Heart right ventricle (tissue), 16 donors: ENCODE measurements at regions not wholly inside any gene's neighbourhood (a gene's known extent, or its start where the extent isn't known, plus 50 kb on each side); places are given as distances from the start of the nearest gene placed in this dataset.
A peak's percentile ranks its signal among the peaks of the same experiment; 100 is the strongest.

Experiments
- ATAC-seq, 8 donors: fragments of 200-7000 bp; cut with Tn5 transposase; one replicate each; pipeline ENCODE4 v1.9.1; 2020; ENCODE audit warnings: mild to moderate bottlenecking in 8 of 8, moderate library complexity in 8 of 8, moderate number of reproducible peaks in 1 of 8
- DNase-seq, 2 donors: peaks; one replicate each; pipeline ENCODE4 v3.0.0-alpha.2; 2020
- H3K27ac ChIP-seq, 10 donors: fragments of 200-600 bp; sonication (generic) in 2 of 10; one replicate each; pipeline versions ENCODE4 v1.5.0 to v1.8.0; 2020 to 2022; ENCODE audit warnings: mild to moderate bottlenecking in 3 of 10
- H3K27me3 ChIP-seq, 7 donors: fragments of 200-600 bp; one replicate each; pipeline ENCODE4 v1.8.0; 2021 to 2022; ENCODE audit warnings: mild to moderate bottlenecking in 2 of 7
- H3K36me3 ChIP-seq, 9 donors: fragments of 200-600 bp; sonication (generic) in 1 of 9; one replicate each; pipeline versions ENCODE4 v1.5.0 to v1.8.0; 2020 to 2022; ENCODE audit warnings: mild to moderate bottlenecking in 2 of 9
- H3K4me1 ChIP-seq, 9 donors: fragments of 200-600 bp; sonication (generic) in 1 of 9; one replicate each; pipeline versions ENCODE4 v1.5.0 to v1.8.0; 2020 to 2022; ENCODE audit warnings: mild to moderate bottlenecking in 4 of 9
- H3K4me3 ChIP-seq, 10 donors: fragments of 200-600 bp; sonication (generic) in 2 of 10; one replicate each; pipeline versions ENCODE4 v1.5.0 to v1.8.0; 2020 to 2022; ENCODE audit warnings: mild to moderate bottlenecking in 7 of 10, moderate library complexity in 2 of 10
- H3K9me3 ChIP-seq, 11 donors: fragments of 200-600 bp in 10 of 11; sonication (generic) in 2 of 11; one replicate each; pipeline versions ENCODE4 v1.5.0 to v1.8.0; 2013 to 2022; ENCODE audit warnings: mild to moderate bottlenecking in 2 of 11, control low read depth in 1 of 11, moderate library complexity in 1 of 11
- WGBS, 2 donors: extraction: QIAGEN DNeasy Blood & Tissue Kit; methylation state at CpG; one replicate each; pipeline ENCODE4 v1.1.7; 2013; ENCODE audit warnings: inconsistent platforms in 1 of 2; 5-methylcytosine and 5-hydroxymethylcytosine counted together
- intact Hi-C, 10 donors: fragments of 100-400 bp; cut with DNase I; formaldehyde crosslinking; loops; one replicate each; pipeline versions ENCODE4 v1.11.1 to v1.14.2; 2022
- TF ChIP-seq, protein P1 (sequence below), 9 donors: fragments of 200-600 bp; sonication (generic) in 2 of 9; IDR thresholded peaks; one replicate each; pipeline versions ENCODE4 v1.5.0 to v1.8.0; 2021 to 2022; ENCODE audit warnings: antibody characterized with exemption in 9 of 9, mild to moderate bottlenecking in 5 of 9, moderate library complexity in 1 of 9
- donor health status: Arrhythmogenic right ventricular cardiomyopathy.
- donor health status: ischemic (EF 13 %, LVEDD 7.1; RV severe dilation, severe dysfunction).
- donor health status: healthy with polysubstance abuse.
- donor health status: DM: no; HTN: yes; CAD: no.
- donor health status: DM: no; HTN: no; CAD: no.
- donor health status: ischemic (EF 25% LVEDD 6.9; RV normal size, moderate dysfunction).
- donor health status: ischemic (EF 25% LVEDD 5.7; RV mildly dilated, moderate dysfunction).
- donor health status: healthy.
- donor health status: DM: yes; HTN: yes; CAD: no.
- donor health status: Ischemic cardiomyopathy.
- donor health status: ischemic (EF 35%, LVEDD 5.7; RV mildly dilated, moderate dysfunction).
- donor health status: nonischemic (EF 11% LVEDD 7.7; RV severe dilation, severe dysfunction).
- donor health status: DM: yes; HTN: yes; CAD: no.
- donor health status: PGD.
- donor health status: ischemic (EF 29% LVEDD 5.4; RV normal size, mild dysfunction).
- donor health status: nonischemic (EF 23%, LVEDD 6.1; RV moderate dilation, normal function).

DNA sequence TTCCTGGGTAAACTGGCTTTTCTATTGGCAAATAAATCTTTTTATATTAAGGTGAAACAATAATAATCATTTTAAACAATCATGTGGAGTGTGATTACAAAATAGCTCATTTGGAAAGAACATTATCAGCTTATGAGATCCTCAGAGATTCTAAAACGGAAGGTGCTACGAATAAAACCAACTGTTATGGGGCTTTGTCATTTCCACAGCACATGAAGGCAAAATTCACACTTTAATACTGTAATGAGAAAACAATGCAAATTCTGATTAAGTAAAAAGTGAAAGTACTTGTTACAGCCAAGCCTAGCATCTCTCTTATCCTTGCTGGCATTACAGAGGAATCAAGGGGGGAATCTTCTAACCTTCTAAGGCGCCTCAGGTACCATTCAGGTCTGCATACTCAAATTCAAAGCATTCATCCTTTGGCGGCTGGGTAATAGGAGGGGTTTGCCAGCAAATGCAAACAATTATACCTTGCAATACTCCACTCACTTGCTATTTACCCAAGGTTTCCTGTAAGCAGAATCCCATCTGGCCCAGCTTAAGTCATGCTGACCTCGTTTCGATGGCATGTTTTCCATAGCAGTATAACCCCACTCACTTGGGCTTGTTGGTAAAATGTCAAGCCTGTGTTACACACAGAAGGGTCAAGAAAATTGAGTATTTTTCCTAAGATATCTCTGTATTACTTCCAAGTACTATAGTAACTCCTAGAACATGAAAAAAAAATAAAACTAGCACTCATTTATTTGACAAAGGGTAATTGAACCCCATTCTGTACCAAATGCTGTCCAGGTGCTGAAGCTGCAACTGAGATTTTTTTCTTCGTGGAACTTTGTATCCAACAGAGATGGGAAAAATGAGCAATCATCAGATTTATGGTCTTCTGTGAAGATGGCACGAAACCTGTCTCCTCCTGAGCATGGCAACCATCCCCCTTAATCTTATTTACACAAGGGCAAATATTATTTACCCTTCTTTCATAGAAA lies 183.7 kb upstream of the LMCD1 start:
- Histone ChIP-seq H3K4me3 (no peak overlapping the region), H3K27me3 (no peaks in the 10 kb centered on the region), H3K9me3 (no peaks in the 10 kb centered on the region), H3K27ac (no peak overlapping the region), H3K4me1 (peaks cover 0 to 4% (median 0%) of the 10 kb centered on the region in 9 donors), H3K36me3 (no peaks in the 10 kb centered on the region)
- WGBS, 2 donors: 78 to 81% methylated on average over 8 of the region's 8 CpGs
- no peak for DNase-seq
- intact Hi-C loops: no loop called here
- ATAC-seq: no peak
- TF ChIP-seq, protein P1, sequence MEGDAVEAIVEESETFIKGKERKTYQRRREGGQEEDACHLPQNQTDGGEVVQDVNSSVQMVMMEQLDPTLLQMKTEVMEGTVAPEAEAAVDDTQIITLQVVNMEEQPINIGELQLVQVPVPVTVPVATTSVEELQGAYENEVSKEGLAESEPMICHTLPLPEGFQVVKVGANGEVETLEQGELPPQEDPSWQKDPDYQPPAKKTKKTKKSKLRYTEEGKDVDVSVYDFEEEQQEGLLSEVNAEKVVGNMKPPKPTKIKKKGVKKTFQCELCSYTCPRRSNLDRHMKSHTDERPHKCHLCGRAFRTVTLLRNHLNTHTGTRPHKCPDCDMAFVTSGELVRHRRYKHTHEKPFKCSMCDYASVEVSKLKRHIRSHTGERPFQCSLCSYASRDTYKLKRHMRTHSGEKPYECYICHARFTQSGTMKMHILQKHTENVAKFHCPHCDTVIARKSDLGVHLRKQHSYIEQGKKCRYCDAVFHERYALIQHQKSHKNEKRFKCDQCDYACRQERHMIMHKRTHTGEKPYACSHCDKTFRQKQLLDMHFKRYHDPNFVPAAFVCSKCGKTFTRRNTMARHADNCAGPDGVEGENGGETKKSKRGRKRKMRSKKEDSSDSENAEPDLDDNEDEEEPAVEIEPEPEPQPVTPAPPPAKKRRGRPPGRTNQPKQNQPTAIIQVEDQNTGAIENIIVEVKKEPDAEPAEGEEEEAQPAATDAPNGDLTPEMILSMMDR (IDR thresholded peaks at IDR 0.05): no peak

DNA sequence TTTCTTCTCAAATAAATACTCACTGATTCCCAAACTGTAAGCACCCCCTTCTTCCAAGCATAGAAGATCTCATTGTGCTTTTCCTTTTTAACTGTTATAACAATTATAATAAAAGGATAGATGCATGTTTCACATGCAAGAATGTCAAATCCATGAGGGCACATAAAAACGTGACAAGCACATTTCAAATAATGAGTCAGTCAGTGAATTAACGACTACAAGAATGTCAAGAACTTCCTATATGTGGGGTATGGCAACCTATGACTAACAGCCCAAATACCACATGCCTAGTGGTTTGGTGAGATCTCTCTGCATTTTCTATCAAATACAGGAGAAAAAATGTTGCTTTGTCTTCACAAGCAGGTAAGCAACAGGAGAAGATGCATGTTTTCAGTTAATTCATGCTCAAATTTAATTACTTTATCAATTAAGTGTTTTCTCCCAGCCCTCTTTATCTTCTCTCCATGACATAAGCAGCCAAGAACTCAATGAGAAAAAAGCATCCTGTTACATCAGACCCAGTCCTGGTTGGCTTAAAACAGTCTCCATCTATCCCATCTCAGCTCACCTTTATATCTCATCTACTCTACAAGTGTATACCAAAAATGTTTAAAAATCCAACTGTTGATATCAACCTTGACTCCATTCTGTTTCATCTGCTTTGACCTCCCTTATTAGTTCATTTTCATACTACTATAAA lies 181.5 kb upstream of the LMCD1 start:
- Histone ChIP-seq H3K4me1 (no peaks in the 10 kb centered on the region), H3K27me3 (no peaks in the 10 kb centered on the region), H3K4me3 (no peak overlapping the region), H3K9me3 (no peaks in the 10 kb centered on the region), H3K27ac (no peak overlapping the region), H3K36me3 (no peaks in the 10 kb centered on the region)
- ATAC-seq (no peak), DNase-seq (no peak)
- intact Hi-C loops: loop anchor here in 2 of 10 donors (10.0 kb wide), 2 partner anchors 285 to 305 kb away; no protein-coding TSS in a partner anchor
- WGBS, 2 donors: 48 to 55% methylated on average over 2 of the region's 2 CpGs
- TF ChIP-seq, protein P1 (IDR thresholded peaks at IDR 0.05): no peak

DNA sequence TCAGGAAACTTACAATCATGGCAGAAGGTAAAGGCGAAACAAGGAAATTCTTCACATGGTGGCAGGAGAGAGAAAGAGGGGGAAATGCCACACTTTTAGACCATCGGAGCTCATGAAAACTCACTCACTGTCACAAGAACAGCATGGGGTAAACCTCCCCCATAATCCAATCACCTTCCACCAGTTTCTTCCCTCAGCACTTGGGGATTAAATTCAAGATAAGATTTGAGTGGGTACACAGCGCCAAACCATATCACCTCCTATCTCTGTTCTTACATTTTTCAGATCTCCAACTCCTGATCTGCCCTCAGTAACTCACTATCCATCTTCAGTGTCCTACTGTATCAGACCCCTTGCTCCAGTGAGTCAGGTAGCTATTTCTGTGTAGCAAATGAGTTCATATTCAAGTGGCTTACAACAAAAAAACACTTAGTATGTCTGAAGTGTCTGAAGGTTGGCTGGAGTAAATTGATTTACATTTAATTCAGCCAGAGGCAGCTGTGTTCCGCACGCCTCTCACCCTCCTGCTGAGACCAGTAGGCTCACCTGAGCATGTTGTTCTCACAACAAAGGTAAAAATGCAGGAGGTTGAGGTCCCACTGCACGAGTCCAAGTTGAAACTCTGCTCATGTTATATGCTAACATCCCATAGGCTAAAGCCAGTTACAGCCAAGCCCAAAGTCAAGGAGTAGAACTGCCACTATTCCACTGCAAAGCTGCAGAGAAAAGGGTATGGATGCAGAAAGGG lies 180.7 kb upstream of the LMCD1 start:
- DNase-seq (no peak), ATAC-seq (no peak)
- Histone ChIP-seq H3K36me3 (no peaks in the 10 kb centered on the region), H3K27ac (no peak overlapping the region), H3K4me1 (peaks cover 0 to 4% (median 0%) of the 10 kb centered on the region in 9 donors), H3K4me3 (no peak overlapping the region), H3K27me3 (no peaks in the 10 kb centered on the region), H3K9me3 (no peaks in the 10 kb centered on the region)
- intact Hi-C loops: loop anchor here in 2 of 10 donors (10.0 kb wide), 2 partner anchors 284 to 304 kb away; no protein-coding TSS in a partner anchor
- 72 to 75% methylated on average over 6 of the region's 6 CpGs for WGBS, 2 donors
- TF ChIP-seq, protein P1 (IDR thresholded peaks at IDR 0.05): no peak

DNA sequence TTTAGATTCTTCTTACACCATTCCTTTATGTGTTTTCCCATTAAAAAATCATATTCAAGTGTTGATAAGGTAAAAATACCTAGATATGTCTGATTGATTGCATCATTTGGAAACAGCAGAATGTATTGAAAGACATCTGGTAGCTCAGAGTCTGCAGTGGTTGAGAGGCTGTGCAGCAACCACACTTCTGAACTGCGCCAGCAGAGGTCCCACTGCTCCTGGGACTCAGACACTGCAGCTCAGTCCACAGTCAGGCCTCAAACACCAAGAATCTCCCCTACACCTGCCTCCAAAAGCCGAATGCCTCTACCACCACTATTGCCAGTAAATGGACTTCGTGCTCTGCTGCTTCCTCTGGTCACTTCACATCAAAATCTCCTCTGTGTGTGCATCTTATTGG lies 176.9 kb upstream of the LMCD1 start:
- H3K4me1 ChIP-seq: peaks cover 0 to 7% (median 0%) of the 10 kb centered on the region in 9 donors
- WGBS, 2 donors: 78 to 82% methylated on average over 3 of the region's 3 CpGs
- H3K36me3 ChIP-seq: no peaks in the 10 kb centered on the region
- TF ChIP-seq, protein P1 (IDR thresholded peaks at IDR 0.05): peak; percentile 13 to 62 (median 53)
- peak in 7 of 8 donors; percentile 43 to 83 (median 69) for ATAC-seq
- no peak overlapping the region for H3K4me3 ChIP-seq
- intact Hi-C loops: loop anchor here in 7 of 10 donors (2.0 to 10.0 kb wide), 4 partner anchors 93 to 300 kb away; no protein-coding TSS in a partner anchor
- H3K9me3 ChIP-seq: no peaks in the 10 kb centered on the region
- no peak overlapping the region for H3K27ac ChIP-seq
- no peaks in the 10 kb centered on the region for H3K27me3 ChIP-seq
- peak; percentile 16 to 37 for DNase-seq
